GM19455 (cell line): ENCODE measurements at regions not wholly inside any gene's neighbourhood (a gene's known extent, or its start where the extent isn't known, plus 50 kb on each side); places are given as distances from the start of the nearest gene placed in this dataset.
A peak's percentile ranks its signal among the peaks of the same experiment; 100 is the strongest.

Experiments used
- ATAC-seq: cut with Tn5 transposase; IDR thresholded peaks from one replicate; pipeline ENCODE4 v1.9.1; 2021; ENCODE audit not compliant: unreplicated experiment

DNA sequence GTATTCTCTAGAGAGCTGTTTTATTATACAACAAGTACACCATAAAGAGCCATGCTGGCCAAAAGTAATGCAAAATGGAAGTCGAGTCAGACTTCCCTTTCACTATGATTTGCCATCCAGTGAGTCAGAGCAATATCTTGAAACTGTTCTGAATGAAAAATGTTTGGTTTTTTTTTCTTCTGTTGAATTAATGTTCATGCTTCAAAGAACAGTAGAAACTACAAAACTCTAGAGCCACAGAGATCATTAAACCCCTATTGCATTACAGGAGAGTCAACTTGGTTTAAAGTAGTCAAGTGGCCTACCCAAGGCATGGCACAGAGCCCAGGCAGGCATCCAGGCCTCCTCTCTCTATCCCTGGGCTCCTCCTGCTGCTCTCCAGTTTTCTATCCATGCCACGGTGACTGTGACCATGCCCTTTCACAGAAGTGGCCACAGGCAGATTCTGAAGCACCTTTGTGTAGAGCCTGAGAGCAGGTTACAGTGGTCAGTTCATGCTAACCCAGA is 358.9 kb downstream of the DEPDC1B start:
- ATAC-seq: no peak

GRCh38 chr5:60340326-60340725 is 359.6 kb downstream of the DEPDC1B start:
- ATAC-seq: no peak

- ATAC-seq: no peak
Measured at GRCh38 chr5:60339691-60340201, 360.2 kb downstream of the DEPDC1B start.

DNA sequence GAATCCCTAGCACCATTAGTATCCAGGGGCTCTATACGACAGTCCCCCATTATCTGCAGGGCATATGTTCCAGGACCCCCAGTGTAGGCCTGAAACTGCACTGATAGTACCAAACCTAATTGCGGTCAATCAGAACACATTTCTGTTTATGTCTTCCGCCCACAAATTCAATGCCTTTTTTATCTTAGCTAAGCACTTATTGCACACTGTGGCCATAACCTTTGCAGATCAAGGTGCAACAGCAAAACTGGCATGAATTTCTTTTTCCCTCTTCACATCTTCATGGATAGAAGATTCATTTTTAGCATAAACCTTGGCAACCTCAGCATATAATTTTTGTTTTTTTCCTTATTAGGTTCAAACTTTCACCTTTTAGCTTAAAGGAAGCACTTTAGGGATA is 361.1 kb downstream of the DEPDC1B start:
- ATAC-seq: no peak

- no peak for ATAC-seq
Measured at GRCh38 chr5:60336491-60336890, 363.5 kb downstream of the DEPDC1B start.

GRCh38 chr5:60335913-60336312 is 364.1 kb downstream of the DEPDC1B start:
- no peak for ATAC-seq

- ATAC-seq: no peak
Measured at GRCh38 chr5:60334281-60334713, 365.7 kb downstream of the DEPDC1B start.

DNA sequence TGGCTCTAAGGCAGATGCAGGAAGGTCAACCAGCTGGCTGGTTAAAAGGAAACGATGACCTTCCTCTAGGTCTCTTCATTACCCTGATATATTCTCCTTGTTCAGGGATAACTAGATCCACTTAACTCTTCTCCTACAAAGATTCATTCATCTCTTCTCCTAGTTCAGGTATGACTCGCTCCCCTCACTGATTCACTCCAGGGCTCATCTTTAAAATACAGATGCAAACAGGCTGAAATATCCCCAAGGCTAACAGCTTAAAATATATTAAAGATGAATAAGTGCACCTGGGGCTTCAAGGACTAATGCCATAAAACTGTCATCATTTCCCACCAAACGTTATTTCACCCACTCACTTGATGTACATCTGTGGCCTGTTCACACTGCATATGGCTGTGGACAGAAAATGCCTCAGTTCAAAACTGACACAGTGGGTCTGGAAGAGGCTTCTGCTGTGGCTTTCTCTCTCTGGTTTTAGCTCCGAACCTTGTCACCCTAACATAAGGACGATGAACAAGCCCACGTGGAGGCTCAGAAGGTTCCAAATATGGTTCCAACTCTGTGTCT is 366.9 kb downstream of the DEPDC1B start:
- peak; percentile 34 for ATAC-seq

DNA sequence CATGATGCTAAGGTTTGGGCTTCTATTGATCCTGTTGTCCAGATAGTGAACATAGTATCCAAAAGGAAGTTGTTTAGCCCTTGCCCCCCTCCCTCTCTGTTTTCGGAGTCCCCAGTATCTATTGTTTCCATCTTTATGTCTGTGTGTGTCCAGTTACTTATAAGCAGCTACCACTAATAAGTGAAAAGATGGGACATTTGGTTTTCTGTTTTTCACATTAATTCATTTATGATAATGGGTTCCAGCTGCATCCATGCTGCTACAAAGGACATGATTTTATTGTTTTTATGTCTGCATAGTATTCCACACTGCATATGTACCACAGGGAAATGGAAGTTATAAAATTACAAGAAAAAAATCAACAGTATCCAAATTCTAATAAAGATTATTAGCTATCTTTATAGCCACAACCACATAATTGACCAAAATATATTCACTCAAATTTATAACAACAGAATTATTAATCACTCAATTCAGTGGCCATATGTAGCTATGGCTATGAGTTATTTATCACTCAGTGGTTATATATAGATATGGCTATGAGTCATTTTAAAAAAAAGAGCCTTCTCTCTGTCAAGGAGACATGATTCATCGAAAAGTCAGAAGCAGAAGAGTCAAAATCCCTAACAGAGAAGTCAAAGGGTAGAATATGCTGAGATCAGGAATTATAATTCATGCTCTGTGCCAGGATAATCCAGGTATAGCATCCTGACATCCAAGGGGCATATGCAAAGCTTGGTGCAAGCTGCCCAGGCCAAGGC is 367.5 kb downstream of the DEPDC1B start:
- ATAC-seq: peak; percentile 69

DNA sequence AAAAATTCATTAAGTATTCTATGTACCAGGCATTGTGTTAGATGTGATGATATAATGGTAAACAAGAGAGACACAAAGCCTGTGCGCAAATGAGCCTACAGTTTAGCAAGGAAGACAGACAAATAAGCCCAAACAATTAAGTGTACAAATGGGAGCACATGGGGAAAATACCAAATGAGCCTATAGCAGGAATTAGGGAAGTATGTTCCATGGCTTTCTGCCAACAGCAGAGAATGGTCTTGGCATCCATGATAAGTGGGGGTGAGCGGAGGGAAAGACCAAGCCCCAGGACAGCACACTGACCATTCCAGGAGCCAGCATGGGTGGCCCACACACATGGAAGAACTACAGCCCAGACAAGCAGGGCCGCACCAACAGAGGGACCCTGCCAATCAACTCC is 369.7 kb downstream of the DEPDC1B start:
- ATAC-seq: no peak

GRCh38 chr5:60325870-60326269 is 374.1 kb downstream of the DEPDC1B start:
- no peak for ATAC-seq

DNA sequence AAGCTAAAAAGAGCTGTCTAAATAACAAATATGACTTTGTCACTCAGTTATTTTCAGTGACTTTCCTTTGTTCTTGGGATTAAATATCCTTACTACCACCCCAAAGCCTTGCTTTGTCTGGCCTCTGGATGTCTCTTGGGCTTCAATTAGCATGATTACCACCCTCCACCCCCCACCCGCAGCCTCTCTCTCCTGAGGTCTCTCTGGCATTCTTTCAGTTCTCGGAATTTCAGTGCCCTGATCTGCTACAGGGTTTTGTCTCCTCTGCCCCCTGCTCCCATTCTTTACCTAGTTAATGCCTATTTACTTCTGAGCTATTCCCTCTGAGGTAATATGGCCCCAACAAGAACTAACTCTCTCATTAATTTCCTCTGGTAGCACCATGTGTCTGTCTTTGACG is 376.4 kb downstream of the DEPDC1B start:
- ATAC-seq: no peak

GRCh38 chr5:60312098-60312497 is 387.9 kb downstream of the DEPDC1B start:
- no peak for ATAC-seq

- no peak for ATAC-seq
Measured at GRCh38 chr5:60299944-60300343, 400.0 kb downstream of the DEPDC1B start.

DNA sequence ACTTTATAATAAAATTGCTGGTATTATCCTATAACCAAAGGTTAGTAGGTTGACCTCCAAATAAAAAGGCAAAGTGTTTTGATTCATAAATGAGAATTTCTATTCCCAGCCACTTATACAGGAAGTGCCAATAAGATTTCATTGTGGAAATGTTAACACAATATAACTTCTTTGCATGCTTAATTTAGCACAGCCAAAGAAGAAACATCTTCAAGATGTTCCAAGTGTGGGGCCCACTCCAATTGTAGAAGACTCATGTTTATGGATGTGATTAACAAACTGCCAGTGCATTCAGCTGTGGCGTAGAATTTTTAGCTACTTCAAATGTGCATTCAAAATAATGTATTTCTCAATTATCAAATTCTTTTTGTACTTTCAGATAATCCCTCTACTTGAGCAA is 402.3 kb downstream of the DEPDC1B start:
- no peak for ATAC-seq

- no peak for ATAC-seq
Measured at GRCh38 chr5:60295423-60295822, 401.9 kb upstream of the PDE4D start.

- ATAC-seq: no peak
Measured at GRCh38 chr5:60293518-60293917, 400.0 kb upstream of the PDE4D start.

DNA sequence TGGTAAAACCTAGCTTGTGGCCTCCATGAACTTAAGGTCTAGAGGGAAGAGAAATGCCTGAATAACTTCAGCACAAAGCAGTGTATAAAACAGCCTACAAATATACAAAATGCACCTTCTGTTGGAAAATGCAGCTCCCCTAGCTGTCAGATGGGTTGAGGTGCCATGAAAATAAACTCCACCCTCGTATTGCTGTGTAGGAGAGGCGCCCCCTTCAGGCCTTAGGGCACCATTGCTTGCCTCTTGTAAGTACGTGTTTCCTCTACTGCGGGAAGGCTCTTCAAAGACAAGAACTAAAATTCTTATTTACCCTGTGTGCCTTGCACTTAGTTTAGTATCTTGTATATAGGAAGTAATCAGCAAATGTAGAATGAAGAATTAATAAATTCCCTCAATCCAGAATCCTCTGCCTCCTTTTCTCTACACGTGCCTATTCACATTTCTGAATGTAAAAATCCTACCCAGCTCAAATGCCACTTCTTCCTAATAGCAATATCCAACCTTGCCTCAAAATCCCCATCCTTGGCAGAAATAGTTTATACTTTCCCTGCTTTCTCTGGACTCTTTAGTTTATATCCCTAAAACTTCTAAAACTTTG is 393.7 kb upstream of the PDE4D start:
- peak; percentile 80 for ATAC-seq

GRCh38 chr5:60285910-60286309 is 392.4 kb upstream of the PDE4D start:
- no peak for ATAC-seq

GRCh38 chr5:60280943-60281342 is 387.4 kb upstream of the PDE4D start:
- no peak for ATAC-seq

DNA sequence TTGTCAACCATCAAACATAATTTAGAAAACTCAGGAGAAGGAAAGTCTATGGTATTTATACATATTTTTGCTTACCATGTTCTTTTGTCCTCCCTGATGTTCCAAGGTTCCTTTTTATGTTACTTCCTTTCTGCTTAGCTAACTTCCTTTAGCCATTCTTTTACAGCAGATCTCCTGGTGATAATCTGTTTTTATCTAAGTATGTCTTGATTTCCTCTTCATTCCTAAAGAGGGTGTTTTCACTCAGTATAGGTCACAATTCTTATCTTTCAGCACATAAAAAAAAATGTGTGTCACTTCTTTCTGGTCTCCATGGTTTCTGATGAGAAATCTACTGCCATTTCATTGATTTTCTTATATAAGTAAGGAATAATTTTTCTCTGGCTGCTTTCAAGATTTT is 384.4 kb upstream of the PDE4D start:
- no peak for ATAC-seq

GRCh38 chr5:60274747-60275146 is 381.2 kb upstream of the PDE4D start:
- no peak for ATAC-seq
